Neural cell (in vitro differentiated cells): ENCODE measurements at regions not wholly inside any gene's neighbourhood (a gene's known extent, or its start where the extent isn't known, plus 50 kb on each side); places are given as distances from the start of the nearest gene placed in this dataset.

Experiments used
- H2AFZ ChIP-seq: fragments of 200-600, 300-800 bp; sonication (generic), shearing (Covaris generic); 2 replicates; pipeline ENCODE4 v1.6.0; 2014; ENCODE audit warnings: low read depth, mild to moderate bottlenecking, antibody characterized with exemption, low read length, moderate library complexity
- H3F3A ChIP-seq: fragments of 200-600 bp; shearing (Covaris generic); 2 replicates; pipeline ENCODE4 v1.6.1; 2016; ENCODE audit warnings: mild to moderate bottlenecking, moderate library complexity, mixed read lengths, antibody characterized with exemption, low read length; ENCODE audit not compliant: insufficient read depth, poor library complexity, severe bottlenecking
- H3K27ac ChIP-seq: fragments of 200-600, 300-800 bp; sonication (generic), shearing (Covaris generic); 2 replicates; pipeline ENCODE4 v1.5.1; 2014; ENCODE audit warnings: mild to moderate bottlenecking, low read length, moderate library complexity
- H3K27me3 ChIP-seq: fragments of 300-800, 200-600 bp; sonication (generic), shearing (Covaris generic); 2 replicates; pipeline ENCODE4 v1.6.0; 2014; ENCODE audit warnings: mild to moderate bottlenecking, low read depth, low read length, moderate library complexity; ENCODE audit not compliant: insufficient read depth
- H3K36me3 ChIP-seq: fragments of 300-800, 200-600 bp; sonication (generic), shearing (Covaris generic); 2 replicates; pipeline ENCODE4 v1.5.1; 2014; ENCODE audit warnings: mild to moderate bottlenecking, antibody characterized with exemption, low read length, moderate library complexity; ENCODE audit not compliant: insufficient read depth
- H3K4me2 ChIP-seq: fragments of 300-800, 200-600 bp; sonication (generic), shearing (Covaris generic); 2 replicates; pipeline ENCODE4 v1.6.0; 2014; ENCODE audit warnings: mild to moderate bottlenecking, low read length
- H3K4me3 ChIP-seq: fragments of 300-800, 200-600 bp; sonication (generic), shearing (Covaris generic); 2 replicates; pipeline ENCODE4 v1.5.1; 2014; ENCODE audit warnings: mild to moderate bottlenecking, low read length, moderate library complexity
- H3K79me2 ChIP-seq: fragments of 200-600 bp; shearing (Covaris generic); replicated peaks from 2 replicates; pipeline ENCODE4 v1.6.0; 2014; ENCODE audit warnings: mild to moderate bottlenecking, low read length, moderate library complexity; ENCODE audit not compliant: insufficient read depth
- H3K9ac ChIP-seq: fragments of 300-800, 200-600 bp; sonication (generic), shearing (Covaris generic); 2 replicates; pipeline ENCODE4 v1.6.1; 2016; ENCODE audit warnings: mild to moderate bottlenecking, low read length, mixed read lengths
- H3K9me2 ChIP-seq: fragments of 200-600 bp; shearing (Covaris generic); 2 replicates; pipeline ENCODE4 v1.6.1; 2016; ENCODE audit warnings: mild to moderate bottlenecking, low read length, mixed read lengths; ENCODE audit not compliant: insufficient read depth
- H3K9me3 ChIP-seq: fragments of 200-600, 300-800 bp; sonication (generic), shearing (Covaris generic); 2 replicates; pipeline ENCODE4 v1.6.1; 2016; ENCODE audit warnings: mild to moderate bottlenecking, mixed run types, low read length, moderate library complexity, mixed read lengths
- H4K20me1 ChIP-seq: fragments of 200-600 bp; shearing (Covaris generic); 2 replicates; pipeline ENCODE4 v1.6.1; 2016; ENCODE audit warnings: mild to moderate bottlenecking, mixed run types; ENCODE audit not compliant: insufficient read depth
- CTCF ChIP-seq: fragments of 450-650 bp; IDR thresholded peaks from 2 replicates; pipeline ENCODE4 v1.5.1; 2014; ENCODE audit warnings: antibody characterized with exemption, mild to moderate bottlenecking, moderate library complexity; ENCODE audit not compliant: poor library complexity, severe bottlenecking
- EP300 ChIP-seq: fragments of 450-650 bp; conservative IDR thresholded peaks from 2 replicates; pipeline ENCODE4 v1.6.1; 2014; ENCODE audit warnings: antibody characterized with exemption, mild to moderate bottlenecking, moderate library complexity; ENCODE audit not compliant: poor library complexity, severe bottlenecking
- EZH2 ChIP-seq: fragments of 200-600, 300-800 bp; shearing (Covaris generic), sonication (generic); IDR thresholded peaks from 2 replicates; pipeline ENCODE4 v1.6.1; 2014; ENCODE audit warnings: antibody characterized with exemption, low read length, borderline replicate concordance, mild to moderate bottlenecking; ENCODE audit not compliant: insufficient read depth, poor library complexity, severe bottlenecking
- MXI1 ChIP-seq: fragments of 450-650 bp; conservative IDR thresholded peaks from 2 replicates; pipeline ENCODE4 v1.6.1; 2014; ENCODE audit warnings: antibody characterized with exemption, mild to moderate bottlenecking; ENCODE audit not compliant: poor library complexity, severe bottlenecking
- POLR2AphosphoS5 ChIP-seq: IDR thresholded peaks from 2 replicates; pipeline ENCODE4 v1.6.1; 2012
- RAD21 ChIP-seq: fragments of 450-650 bp; conservative IDR thresholded peaks from 2 replicates; pipeline ENCODE4 v1.6.1; 2014; ENCODE audit warnings: antibody characterized with exemption, mild to moderate bottlenecking, moderate library complexity
- REST ChIP-seq: IDR thresholded peaks from 2 replicates; pipeline ENCODE4 v1.6.1; 2012; ENCODE audit warnings: borderline replicate concordance
- SMC3 ChIP-seq: fragments of 450-650 bp; conservative IDR thresholded peaks from 2 replicates; pipeline ENCODE4 v1.6.1; 2014; ENCODE audit warnings: antibody characterized with exemption, mild to moderate bottlenecking, moderate library complexity; ENCODE audit not compliant: poor library complexity
- TAF1 ChIP-seq: IDR thresholded peaks from 2 replicates; pipeline ENCODE4 v1.6.1; 2012; ENCODE audit warnings: low read depth

GRCh38 chr10:44016589-44017482 is 368.1 kb downstream of the CXCL12 start:
- Histone ChIP-seq H3K9ac (no peak overlapping the region), H3K27ac (no peak overlapping the region), H3K9me3 (no peaks in the 10 kb centered on the region), H2AFZ (no peak overlapping the region), H3K27me3 (no peaks in the 10 kb centered on the region), H3K4me3 (no peak overlapping the region), H3K36me3 (no peaks in the 10 kb centered on the region), H3K4me2 (no peak overlapping the region), H4K20me1 (no peaks in the 10 kb centered on the region), H3K9me2 (no peaks in the 10 kb centered on the region), H3K79me2 (no peaks in the 10 kb centered on the region), H3F3A (no peaks in the 10 kb centered on the region)
- no peak for TF ChIP-seq SMC3
- TF ChIP-seq MXI1: no peak
- no peak for TF ChIP-seq EZH2
- TF ChIP-seq POLR2AphosphoS5: no peak
- TF ChIP-seq CTCF: no peak
- TF ChIP-seq REST: no peak
- no peak for TF ChIP-seq RAD21
- no peak for TF ChIP-seq TAF1
- TF ChIP-seq EP300: no peak

GRCh38 chr10:44015702-44016500 is 367.2 kb upstream of the ZNF32 start:
- Histone ChIP-seq H3K9me2 (no peaks in the 10 kb centered on the region), H3K4me2 (no peak overlapping the region), H3K4me3 (no peak overlapping the region), H3K36me3 (no peaks in the 10 kb centered on the region), H4K20me1 (no peaks in the 10 kb centered on the region), H3K9ac (no peak overlapping the region), H3K79me2 (no peaks in the 10 kb centered on the region), H3K9me3 (no peaks in the 10 kb centered on the region), H3K27ac (no peak overlapping the region), H3K27me3 (no peaks in the 10 kb centered on the region), H2AFZ (no peak overlapping the region), H3F3A (no peaks in the 10 kb centered on the region)
- TF ChIP-seq CTCF (no peak), EP300 (no peak), RAD21 (no peak), SMC3 (no peak), EZH2 (no peak), REST (no peak), POLR2AphosphoS5 (no peak), MXI1 (no peak), TAF1 (no peak)
